ENCODE measurements at regions not wholly inside any gene's neighbourhood (a gene's known extent, or its start where the extent isn't known, plus 50 kb on each side); places are given as distances from the start of the nearest gene placed in this dataset.

- Mint-ChIP-seq H3K9me3 (ENCODE audit: low read depth) (no peaks in the 10 kb centered on the region), H3K4me3 (no peak overlapping the region), H3K4me1 (ENCODE audit: low read depth) (peaks cover 30% of the 10 kb centered on the region), H3K27ac (no peak overlapping the region), H3K27me3 (peaks cover 5% of the 10 kb centered on the region), H3K36me3 (no peaks in the 10 kb centered on the region)
Measured at GRCh38 chr11:129281471-129282415, 89.6 kb upstream of the ARHGAP32 start.

- no peaks in the 10 kb centered on the region for H3K36me3 Mint-ChIP-seq
- H3K4me1 Mint-ChIP-seq (ENCODE audit: low read depth): peaks cover 30% of the 10 kb centered on the region
- peak overlapping the region; percentile 89 for H3K27ac Mint-ChIP-seq
- peaks cover 3% of the 10 kb centered on the region for H3K27me3 Mint-ChIP-seq
- H3K9me3 Mint-ChIP-seq (ENCODE audit: low read depth): no peaks in the 10 kb centered on the region
- H3K4me3 Mint-ChIP-seq: peak overlapping the region; percentile 92
Measured at GRCh38 chr11:129280027-129280811, 88.1 kb upstream of the ARHGAP32 start.

GRCh38 chr11:129279326-129280026 is 87.4 kb upstream of the ARHGAP32 start:
- Mint-ChIP-seq H3K27ac (peak overlapping the region; percentile 89), H3K36me3 (no peaks in the 10 kb centered on the region), H3K9me3 (ENCODE audit: low read depth) (no peaks in the 10 kb centered on the region), H3K27me3 (peaks cover 3% of the 10 kb centered on the region), H3K4me1 (ENCODE audit: low read depth) (peaks cover 30% of the 10 kb centered on the region), H3K4me3 (peak overlapping the region; percentile 92)

- Mint-ChIP-seq H3K4me3 (peak overlapping the region; percentile 91), H3K27me3 (peaks cover 1% of the 10 kb centered on the region), H3K9me3 (ENCODE audit: low read depth) (no peaks in the 10 kb centered on the region), H3K27ac (peak overlapping the region; percentile 83), H3K36me3 (no peaks in the 10 kb centered on the region), H3K4me1 (ENCODE audit: low read depth) (peaks cover 32% of the 10 kb centered on the region)
Measured at GRCh38 chr11:129278586-129279319, 86.6 kb upstream of the ARHGAP32 start.

- H3K4me1 Mint-ChIP-seq (ENCODE audit: low read depth): peaks cover 27% of the 10 kb centered on the region
- H3K27me3 Mint-ChIP-seq: peaks cover 1% of the 10 kb centered on the region
- peak overlapping the region; percentile 91 for H3K4me3 Mint-ChIP-seq
- H3K27ac Mint-ChIP-seq: no peak overlapping the region
- H3K9me3 Mint-ChIP-seq (ENCODE audit: low read depth): no peaks in the 10 kb centered on the region
- no peaks in the 10 kb centered on the region for H3K36me3 Mint-ChIP-seq
Measured at GRCh38 chr11:129277198-129277843, 85.2 kb upstream of the ARHGAP32 start.

GRCh38 chr11:129275828-129276227 is 83.7 kb upstream of the ARHGAP32 start:
- Mint-ChIP-seq H3K27me3 (peaks cover 1% of the 10 kb centered on the region), H3K27ac (no peak overlapping the region), H3K36me3 (no peaks in the 10 kb centered on the region), H3K9me3 (ENCODE audit: low read depth) (no peaks in the 10 kb centered on the region), H3K4me1 (ENCODE audit: low read depth) (peaks cover 34% of the 10 kb centered on the region), H3K4me3 (no peak overlapping the region)

GRCh38 chr11:129273944-129274711 is 82.0 kb upstream of the ARHGAP32 start:
- peaks cover 1% of the 10 kb centered on the region for H3K27me3 Mint-ChIP-seq
- no peak overlapping the region for H3K4me3 Mint-ChIP-seq
- H3K4me1 Mint-ChIP-seq (ENCODE audit: low read depth): peaks cover 33% of the 10 kb centered on the region
- no peak overlapping the region for H3K27ac Mint-ChIP-seq
- H3K9me3 Mint-ChIP-seq (ENCODE audit: low read depth): no peaks in the 10 kb centered on the region
- H3K36me3 Mint-ChIP-seq: no peaks in the 10 kb centered on the region

GRCh38 chr11:129273322-129273721 is 81.2 kb upstream of the ARHGAP32 start:
- no peak overlapping the region for H3K4me3 Mint-ChIP-seq
- H3K4me1 Mint-ChIP-seq (ENCODE audit: low read depth): peaks cover 32% of the 10 kb centered on the region
- no peaks in the 10 kb centered on the region for H3K36me3 Mint-ChIP-seq
- no peak overlapping the region for H3K27ac Mint-ChIP-seq
- no peaks in the 10 kb centered on the region for H3K9me3 Mint-ChIP-seq (ENCODE audit: low read depth)
- H3K27me3 Mint-ChIP-seq: peaks cover 1% of the 10 kb centered on the region

- Mint-ChIP-seq H3K27me3 (no peaks in the 10 kb centered on the region), H3K27ac (no peak overlapping the region), H3K4me3 (no peak overlapping the region)
Measured at GRCh38 chr11:129271030-129271429, 78.9 kb upstream of the ARHGAP32 start.

GRCh38 chr11:129270446-129270845 is 78.3 kb upstream of the ARHGAP32 start:
- Mint-ChIP-seq H3K9me3 (ENCODE audit: low read depth) (no peaks in the 10 kb centered on the region), H3K27me3 (no peaks in the 10 kb centered on the region), H3K27ac (no peak overlapping the region), H3K36me3 (peaks cover 3% of the 10 kb centered on the region), H3K4me1 (ENCODE audit: low read depth) (peaks cover 26% of the 10 kb centered on the region), H3K4me3 (no peak overlapping the region)

More at GRCh38 chr11:129271030-129271429, 78.9 kb upstream of the ARHGAP32 start:
- no peaks in the 10 kb centered on the region for H3K9me3 Mint-ChIP-seq (ENCODE audit: low read depth)
- peaks cover 3% of the 10 kb centered on the region for H3K36me3 Mint-ChIP-seq
- H3K4me1 Mint-ChIP-seq (ENCODE audit: low read depth): peaks cover 26% of the 10 kb centered on the region

GRCh38 chr11:129268371-129268770 is 76.2 kb upstream of the ARHGAP32 start:
- Mint-ChIP-seq H3K4me1 (ENCODE audit: low read depth) (peaks cover 24% of the 10 kb centered on the region), H3K36me3 (peaks cover 7% of the 10 kb centered on the region), H3K27ac (no peak overlapping the region), H3K9me3 (ENCODE audit: low read depth) (no peaks in the 10 kb centered on the region), H3K27me3 (no peaks in the 10 kb centered on the region), H3K4me3 (no peak overlapping the region)

- H3K27ac Mint-ChIP-seq: no peak overlapping the region
- H3K4me3 Mint-ChIP-seq: no peak overlapping the region
- H3K27me3 Mint-ChIP-seq: no peaks in the 10 kb centered on the region
- no peaks in the 10 kb centered on the region for H3K9me3 Mint-ChIP-seq (ENCODE audit: low read depth)
- peaks cover 10% of the 10 kb centered on the region for H3K36me3 Mint-ChIP-seq
- peaks cover 24% of the 10 kb centered on the region for H3K4me1 Mint-ChIP-seq (ENCODE audit: low read depth)
Measured at GRCh38 chr11:129267716-129268115, 75.6 kb upstream of the ARHGAP32 start.

- no peaks in the 10 kb centered on the region for H3K27me3 Mint-ChIP-seq
- no peak overlapping the region for H3K27ac Mint-ChIP-seq
- H3K9me3 Mint-ChIP-seq (ENCODE audit: low read depth): no peaks in the 10 kb centered on the region
- peaks cover 12% of the 10 kb centered on the region for H3K36me3 Mint-ChIP-seq
- H3K4me1 Mint-ChIP-seq (ENCODE audit: low read depth): peaks cover 22% of the 10 kb centered on the region
- no peak overlapping the region for H3K4me3 Mint-ChIP-seq
Measured at GRCh38 chr11:129266536-129266935, 74.4 kb upstream of the ARHGAP32 start.

All from activated naive CD8-positive, alpha-beta T cell (primary cell).